Calu3 (cell line): ENCODE measurements at regions not wholly inside any gene's neighbourhood (a gene's known extent, or its start where the extent isn't known, plus 50 kb on each side); places are given as distances from the start of the nearest gene placed in this dataset.

Experiments
- BruUV-seq: library from RNA; stranded (reverse); fragments of 400-500 nt; replicated peaks from 2 replicates; lab custom pipeline; 2021; lab: Mats Ljungman, UMichigan
- CTCF ChIA-PET: fragments of 300-600 bp; sonication (Branson Sonifier 250); formaldehyde crosslinking; loops from one replicate; lab custom pipeline; 2022; ENCODE audit warnings: antibody characterized with exemption; lab: Charles Lee
- DNase-seq: peaks from one replicate; pipeline ENCODE4 v3.0.0; 2022
- H3K27ac Mint-ChIP-seq: one replicate; pipeline ENCODE4 v1.8.0; 2022; ENCODE audit warnings: mixed read lengths; ENCODE audit not compliant: unreplicated experiment
- H3K27me3 Mint-ChIP-seq: one replicate; pipeline ENCODE4 v1.8.0; 2022; ENCODE audit warnings: mixed read lengths; ENCODE audit not compliant: unreplicated experiment
- H3K36me3 Mint-ChIP-seq: one replicate; pipeline ENCODE4 v1.8.0; 2022; ENCODE audit warnings: mild to moderate bottlenecking, moderate library complexity, mixed read lengths; ENCODE audit not compliant: insufficient read depth, unreplicated experiment
- H3K4me1 Mint-ChIP-seq: one replicate; pipeline ENCODE4 v1.8.0; 2022; ENCODE audit warnings: mild to moderate bottlenecking, low read depth, mixed read lengths; ENCODE audit not compliant: unreplicated experiment
- H3K4me3 Mint-ChIP-seq: one replicate; pipeline ENCODE4 v1.8.0; 2022; ENCODE audit warnings: mild to moderate bottlenecking, low read depth, moderate library complexity, mixed read lengths; ENCODE audit not compliant: unreplicated experiment
- H3K9me3 Mint-ChIP-seq: one replicate; pipeline ENCODE4 v1.8.0; 2022; ENCODE audit warnings: low read depth, mixed read lengths; ENCODE audit not compliant: unreplicated experiment
- CTCF ChIP-seq: fragments of 200-600 bp; IDR thresholded peaks from one replicate; pipeline ENCODE4 v1.8.0; 2022; ENCODE audit warnings: antibody characterized with exemption; ENCODE audit not compliant: unreplicated experiment
- intact Hi-C: fragments of 100-400 bp; cut with micrococcal nuclease; formaldehyde crosslinking; loops from one replicate; pipeline ENCODE4 v1.10.0; 2022; ENCODE audit not compliant: unreplicated experiment

- no peaks in the 10 kb centered on the region for H3K27me3 Mint-ChIP-seq
- peaks cover 6% of the 10 kb centered on the region for H3K36me3 Mint-ChIP-seq
- CTCF ChIA-PET = interaction anchor here (0.6 to 1.3 kb wide), 3 partner anchors 49 to 194 kb away, joined by 3 to 8 read pairs (median 5); no protein-coding TSS in a partner anchor
- no peak for DNase-seq
- no peaks in the 10 kb centered on the region for H3K9me3 Mint-ChIP-seq
- no peak overlapping the region for H3K27ac Mint-ChIP-seq
- no peak for TF ChIP-seq CTCF
- no peak overlapping the region for H3K4me3 Mint-ChIP-seq
- no TSS peak for BruUV-seq
- intact Hi-C loops = no loop called here
- H3K4me1 Mint-ChIP-seq = peaks cover 16% of the 10 kb centered on the region
These were observed 118.6 kb upstream of the PELI1 start for GRCh38 chr2:64262816-64263215.

GRCh38 chr2:64263315-64263714 is 119.1 kb upstream of the PELI1 start:
- peaks cover 16% of the 10 kb centered on the region for H3K4me1 Mint-ChIP-seq
- intact Hi-C loops = no loop called here
- H3K4me3 Mint-ChIP-seq = no peak overlapping the region
- H3K27me3 Mint-ChIP-seq = no peaks in the 10 kb centered on the region
- H3K36me3 Mint-ChIP-seq = peaks cover 6% of the 10 kb centered on the region
- no peaks in the 10 kb centered on the region for H3K9me3 Mint-ChIP-seq
- H3K27ac Mint-ChIP-seq = no peak overlapping the region
- peak; percentile 35 for DNase-seq
- TF ChIP-seq CTCF = no peak
- no TSS peak for BruUV-seq
- CTCF ChIA-PET = no interaction called here

- BruUV-seq = no TSS peak
- Mint-ChIP-seq H3K9me3 (peaks cover 9% of the 10 kb centered on the region), H3K4me3 (no peak overlapping the region), H3K36me3 (no peaks in the 10 kb centered on the region), H3K4me1 (peaks cover 5% of the 10 kb centered on the region), H3K27ac (no peak overlapping the region), H3K27me3 (no peaks in the 10 kb centered on the region)
- no peak for DNase-seq
- TF ChIP-seq CTCF = no peak
- CTCF ChIA-PET = no interaction called here
- intact Hi-C loops = no loop called here
These were observed 123.5 kb upstream of the PELI1 start for GRCh38 chr2:64267699-64268098.

- H3K27ac Mint-ChIP-seq = no peak overlapping the region
- no peaks in the 10 kb centered on the region for H3K36me3 Mint-ChIP-seq
- no peak overlapping the region for H3K4me3 Mint-ChIP-seq
- H3K27me3 Mint-ChIP-seq = no peaks in the 10 kb centered on the region
- intact Hi-C loops = no loop called here
- peaks cover 9% of the 10 kb centered on the region for H3K9me3 Mint-ChIP-seq
- BruUV-seq = no TSS peak
- TF ChIP-seq CTCF = no peak
- CTCF ChIA-PET = no interaction called here
- H3K4me1 Mint-ChIP-seq = peaks cover 9% of the 10 kb centered on the region
- no peak for DNase-seq
These were observed 124.3 kb upstream of the PELI1 start for GRCh38 chr2:64268330-64269048.
